ENCODE measurements at regions not wholly inside any gene's neighbourhood (a gene's known extent, or its start where the extent isn't known, plus 50 kb on each side); places are given as distances from the start of the nearest gene placed in this dataset.

GRCh38 chr6:146881228-146882181 lies 282.7 kb downstream of the ADGB start:
- Histone ChIP-seq H3K4me2 (no peak overlapping the region), H3K4me1 (ENCODE audit: low read depth, poor library complexity, severe bottlenecking) (no peaks in the 10 kb centered on the region), H3K9ac (no peak overlapping the region), H3K36me3 (ENCODE audit: insufficient read depth) (no peaks in the 10 kb centered on the region), H3K27ac (no peak overlapping the region), H3K27me3 (ENCODE audit: insufficient read depth, low read depth) (no peaks in the 10 kb centered on the region), H3K4me3 (IDR thresholded peaks at IDR 0.05; ENCODE audit: insufficient read depth, low read depth, low read length) (no peak overlapping the region), H2AFZ (ENCODE audit: low read depth) (no peak overlapping the region), H3K79me2 (ENCODE audit: insufficient read depth, low read depth) (no peaks in the 10 kb centered on the region), H4K20me1 (ENCODE audit: insufficient read depth) (no peaks in the 10 kb centered on the region)
- no peak for TF ChIP-seq CTCF (conservative IDR thresholded peaks at IDR 0.05; ENCODE audit: low read depth, low read length)

- no peak overlapping the region for H2AFZ ChIP-seq (ENCODE audit: low read depth)
- H3K4me3 ChIP-seq (IDR thresholded peaks at IDR 0.05; ENCODE audit: insufficient read depth, low read depth, low read length), result no peak overlapping the region
- H3K27me3 ChIP-seq (ENCODE audit: insufficient read depth, low read depth), result no peaks in the 10 kb centered on the region
- H3K9ac ChIP-seq, result no peak overlapping the region
- no peak overlapping the region for H3K4me2 ChIP-seq
- H4K20me1 ChIP-seq (ENCODE audit: insufficient read depth), result no peaks in the 10 kb centered on the region
- no peaks in the 10 kb centered on the region for H3K36me3 ChIP-seq (ENCODE audit: insufficient read depth)
- no peak overlapping the region for H3K27ac ChIP-seq
- no peaks in the 10 kb centered on the region for H3K4me1 ChIP-seq (ENCODE audit: low read depth, poor library complexity, severe bottlenecking)
- TF ChIP-seq CTCF (conservative IDR thresholded peaks at IDR 0.05; ENCODE audit: low read depth, low read length), result no peak
- H3K79me2 ChIP-seq (ENCODE audit: insufficient read depth, low read depth), result no peaks in the 10 kb centered on the region
These were observed 285.1 kb downstream of the ADGB start for GRCh38 chr6:146883640-146884531.

- Histone ChIP-seq H3K9ac (no peak overlapping the region), H4K20me1 (ENCODE audit: insufficient read depth) (no peaks in the 10 kb centered on the region), H3K4me2 (no peak overlapping the region), H3K4me1 (ENCODE audit: low read depth, poor library complexity, severe bottlenecking) (no peaks in the 10 kb centered on the region), H3K4me3 (IDR thresholded peaks at IDR 0.05; ENCODE audit: insufficient read depth, low read depth, low read length) (no peak overlapping the region), H2AFZ (ENCODE audit: low read depth) (no peak overlapping the region), H3K27me3 (ENCODE audit: insufficient read depth, low read depth) (no peaks in the 10 kb centered on the region), H3K79me2 (ENCODE audit: insufficient read depth, low read depth) (no peaks in the 10 kb centered on the region), H3K27ac (no peak overlapping the region), H3K36me3 (ENCODE audit: insufficient read depth) (no peaks in the 10 kb centered on the region)
- TF ChIP-seq CTCF (conservative IDR thresholded peaks at IDR 0.05; ENCODE audit: low read depth, low read length), result no peak
These were observed 286.0 kb downstream of the ADGB start for GRCh38 chr6:146884728-146885127.

GRCh38 chr6:146885708-146886457 lies 287.1 kb downstream of the ADGB start:
- no peak overlapping the region for H3K4me2 ChIP-seq
- no peaks in the 10 kb centered on the region for H3K27me3 ChIP-seq (ENCODE audit: insufficient read depth, low read depth)
- no peak overlapping the region for H2AFZ ChIP-seq (ENCODE audit: low read depth)
- no peaks in the 10 kb centered on the region for H4K20me1 ChIP-seq (ENCODE audit: insufficient read depth)
- no peaks in the 10 kb centered on the region for H3K36me3 ChIP-seq (ENCODE audit: insufficient read depth)
- no peak overlapping the region for H3K27ac ChIP-seq
- no peaks in the 10 kb centered on the region for H3K79me2 ChIP-seq (ENCODE audit: insufficient read depth, low read depth)
- H3K4me1 ChIP-seq (ENCODE audit: low read depth, poor library complexity, severe bottlenecking), result no peaks in the 10 kb centered on the region
- no peak for TF ChIP-seq CTCF (conservative IDR thresholded peaks at IDR 0.05; ENCODE audit: low read depth, low read length)
- H3K9ac ChIP-seq, result no peak overlapping the region
- H3K4me3 ChIP-seq (IDR thresholded peaks at IDR 0.05; ENCODE audit: insufficient read depth, low read depth, low read length), result no peak overlapping the region

Data from KMS-11 (cell line).